ENCODE measurements at regions not wholly inside any gene's neighbourhood (a gene's known extent, or its start where the extent isn't known, plus 50 kb on each side); places are given as distances from the start of the nearest gene placed in this dataset.

DNA sequence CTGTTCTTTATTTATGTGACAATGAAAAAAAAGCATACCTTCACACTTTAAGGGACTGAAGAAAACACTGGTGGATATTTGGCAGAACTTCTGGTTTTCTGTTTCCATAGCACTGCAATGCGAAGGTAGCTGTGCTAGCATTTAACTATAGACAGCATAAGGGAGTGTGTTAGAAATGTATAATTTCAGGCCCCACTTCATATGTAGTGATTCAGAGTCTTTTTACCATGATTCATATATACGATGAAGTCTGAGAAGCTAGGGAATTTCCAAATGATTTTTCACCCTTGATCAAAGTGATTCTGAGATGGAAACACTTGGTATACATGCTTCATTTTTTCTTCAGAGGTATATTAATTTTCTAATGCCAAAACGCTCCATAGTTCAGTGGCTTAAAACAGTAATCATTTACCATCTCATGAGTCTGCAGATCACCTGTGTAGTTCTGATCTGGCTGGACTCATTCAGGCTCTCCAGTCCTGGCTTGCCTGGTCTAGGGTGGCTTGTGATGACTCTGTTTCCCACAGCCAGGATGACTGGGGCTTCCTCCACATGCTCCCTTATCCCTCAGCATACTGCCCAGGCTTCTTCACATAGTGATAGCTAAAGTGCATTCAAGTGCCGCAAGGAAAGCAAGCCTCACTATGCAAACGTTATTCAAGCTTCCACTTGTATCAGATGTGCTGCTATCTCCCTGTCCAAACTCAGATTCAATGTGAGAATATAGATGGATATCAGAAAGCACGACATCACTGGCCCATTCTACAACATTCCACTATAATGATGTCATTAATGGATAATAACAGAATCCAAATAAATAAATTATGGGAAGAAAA lies 790.1 kb downstream of the TECRL start:
- TF ChIP-seq EZH2 (optimal IDR thresholded peaks at IDR 0.05; ENCODE audit: low read depth, low read length) (no peak), EZH2phosphoT487 (IDR thresholded peaks at IDR 0.05; ENCODE audit: low read length) (no peak)
- TF ChIP-seq, protein P1, sequence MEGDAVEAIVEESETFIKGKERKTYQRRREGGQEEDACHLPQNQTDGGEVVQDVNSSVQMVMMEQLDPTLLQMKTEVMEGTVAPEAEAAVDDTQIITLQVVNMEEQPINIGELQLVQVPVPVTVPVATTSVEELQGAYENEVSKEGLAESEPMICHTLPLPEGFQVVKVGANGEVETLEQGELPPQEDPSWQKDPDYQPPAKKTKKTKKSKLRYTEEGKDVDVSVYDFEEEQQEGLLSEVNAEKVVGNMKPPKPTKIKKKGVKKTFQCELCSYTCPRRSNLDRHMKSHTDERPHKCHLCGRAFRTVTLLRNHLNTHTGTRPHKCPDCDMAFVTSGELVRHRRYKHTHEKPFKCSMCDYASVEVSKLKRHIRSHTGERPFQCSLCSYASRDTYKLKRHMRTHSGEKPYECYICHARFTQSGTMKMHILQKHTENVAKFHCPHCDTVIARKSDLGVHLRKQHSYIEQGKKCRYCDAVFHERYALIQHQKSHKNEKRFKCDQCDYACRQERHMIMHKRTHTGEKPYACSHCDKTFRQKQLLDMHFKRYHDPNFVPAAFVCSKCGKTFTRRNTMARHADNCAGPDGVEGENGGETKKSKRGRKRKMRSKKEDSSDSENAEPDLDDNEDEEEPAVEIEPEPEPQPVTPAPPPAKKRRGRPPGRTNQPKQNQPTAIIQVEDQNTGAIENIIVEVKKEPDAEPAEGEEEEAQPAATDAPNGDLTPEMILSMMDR (IDR thresholded peaks at IDR 0.05; ENCODE audit: low read length): no peak
